Lung (tissue), 11 donors: ENCODE measurements at regions not wholly inside any gene's neighbourhood (a gene's known extent, or its start where the extent isn't known, plus 50 kb on each side); places are given as distances from the start of the nearest gene placed in this dataset.

Source experiments
- ATAC-seq: fragments of 200-7000 bp; cut with Tn5 transposase; one replicate; pipeline ENCODE4 v1.9.1; 2020; ENCODE audit warnings: moderate number of reproducible peaks; ENCODE audit not compliant: insufficient read depth, low FRiP score
- DNase-seq, 3 donors: peaks; one replicate each; pipeline ENCODE4 v3.0.0-alpha.2; 2013 to 2017
- H3K27ac ChIP-seq, 2 donors: one replicate each; pipeline ENCODE4 v1.5.1; 2013; ENCODE audit warnings: mild to moderate bottlenecking in 2 of 2, moderate library complexity in 2 of 2, control low read depth in 1 of 2, inconsistent platforms in 1 of 2, low read depth in 1 of 2, low read length in 1 of 2
- H3K27me3 ChIP-seq, 3 donors: one replicate each; pipeline ENCODE4 v1.5.1; 2013; ENCODE audit warnings: low read length in 2 of 3; ENCODE audit not compliant: control insufficient read depth in 3 of 3, insufficient read depth in 3 of 3
- H3K36me3 ChIP-seq, 4 donors: one replicate each; pipeline ENCODE4 v1.5.1; 2013; ENCODE audit warnings: low read length in 4 of 4, mild to moderate bottlenecking in 1 of 4, moderate library complexity in 1 of 4; ENCODE audit not compliant: control insufficient read depth in 4 of 4, insufficient read depth in 4 of 4
- H3K4me1 ChIP-seq, 5 donors: one replicate each; pipeline ENCODE4 v1.5.1; 2013; ENCODE audit warnings: low read length in 5 of 5, mild to moderate bottlenecking in 2 of 5, moderate library complexity in 1 of 5; ENCODE audit not compliant: control insufficient read depth in 5 of 5, insufficient read depth in 5 of 5
- H3K4me3 ChIP-seq: one replicate; pipeline ENCODE4 v1.5.1; 2013; ENCODE audit warnings: mild to moderate bottlenecking, control low read depth, moderate library complexity
- H3K9ac ChIP-seq, 2 donors: one replicate each; pipeline ENCODE4 v1.5.1; 2013; ENCODE audit warnings: low read length in 2 of 2, control low read depth in 1 of 2; ENCODE audit not compliant: insufficient read depth in 1 of 2
- H3K9me3 ChIP-seq, 4 donors: one replicate each; pipeline ENCODE4 v1.5.1; 2013; ENCODE audit warnings: low read length in 3 of 4, mild to moderate bottlenecking in 1 of 4, moderate library complexity in 1 of 4; ENCODE audit not compliant: control insufficient read depth in 4 of 4, insufficient read depth in 3 of 4
- WGBS, 2 donors: extraction: QIAGEN DNeasy Blood & Tissue Kit; methylation state at CpG; one replicate each; pipeline ENCODE4 v1.1.7; 2013; 5-methylcytosine and 5-hydroxymethylcytosine counted together
- TF ChIP-seq, protein P1 (sequence below): IDR thresholded peaks from 2 replicates; pipeline ENCODE4 v1.5.1; 2012; ENCODE audit warnings: mild to moderate bottlenecking; ENCODE audit errors: control extremely low read depth, extremely low read depth
- donor health status: control.
- donor health status: control.
- donor health status: Bipolar disorder and iron deficiency.
- donor health status: healthy.
- donor health status: DM: yes; HTN: yes; CAD: no.

DNA sequence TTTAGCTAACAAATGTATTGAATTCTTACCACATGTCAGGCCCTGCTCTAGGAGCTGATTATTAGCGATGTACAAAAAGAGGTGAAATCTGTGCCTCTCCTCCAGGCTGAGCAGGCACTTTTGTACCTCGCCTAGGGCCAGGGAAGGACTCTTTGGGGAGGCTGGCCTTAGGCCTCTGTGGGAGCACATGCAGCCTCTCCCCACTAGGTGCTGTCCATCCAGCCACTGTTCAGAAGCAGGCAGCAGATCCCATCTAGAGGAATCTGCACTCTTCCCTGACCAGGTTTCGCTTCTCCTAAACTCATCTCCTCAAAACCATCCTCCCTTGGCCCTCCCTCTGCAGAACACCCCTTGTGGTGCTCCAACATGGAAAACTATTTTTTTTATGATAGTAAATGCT is 51.9 kb upstream of the WT1 start:
- DNase-seq, result no peak
- TF ChIP-seq, protein P1, sequence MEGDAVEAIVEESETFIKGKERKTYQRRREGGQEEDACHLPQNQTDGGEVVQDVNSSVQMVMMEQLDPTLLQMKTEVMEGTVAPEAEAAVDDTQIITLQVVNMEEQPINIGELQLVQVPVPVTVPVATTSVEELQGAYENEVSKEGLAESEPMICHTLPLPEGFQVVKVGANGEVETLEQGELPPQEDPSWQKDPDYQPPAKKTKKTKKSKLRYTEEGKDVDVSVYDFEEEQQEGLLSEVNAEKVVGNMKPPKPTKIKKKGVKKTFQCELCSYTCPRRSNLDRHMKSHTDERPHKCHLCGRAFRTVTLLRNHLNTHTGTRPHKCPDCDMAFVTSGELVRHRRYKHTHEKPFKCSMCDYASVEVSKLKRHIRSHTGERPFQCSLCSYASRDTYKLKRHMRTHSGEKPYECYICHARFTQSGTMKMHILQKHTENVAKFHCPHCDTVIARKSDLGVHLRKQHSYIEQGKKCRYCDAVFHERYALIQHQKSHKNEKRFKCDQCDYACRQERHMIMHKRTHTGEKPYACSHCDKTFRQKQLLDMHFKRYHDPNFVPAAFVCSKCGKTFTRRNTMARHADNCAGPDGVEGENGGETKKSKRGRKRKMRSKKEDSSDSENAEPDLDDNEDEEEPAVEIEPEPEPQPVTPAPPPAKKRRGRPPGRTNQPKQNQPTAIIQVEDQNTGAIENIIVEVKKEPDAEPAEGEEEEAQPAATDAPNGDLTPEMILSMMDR, result no peak
- H3K36me3 ChIP-seq, result no peaks in the 10 kb centered on the region
- no peak overlapping the region for H3K4me3 ChIP-seq
- WGBS, 2 donors, result 87 to 97% methylated on average over 3 of the region's 3 CpGs
- H3K9me3 ChIP-seq, result no peaks in the 10 kb centered on the region
- no peak overlapping the region for H3K9ac ChIP-seq
- H3K27ac ChIP-seq, result no peak overlapping the region
- no peaks in the 10 kb centered on the region for H3K4me1 ChIP-seq
- H3K27me3 ChIP-seq, result peaks cover 0 to 3% (median 0%) of the 10 kb centered on the region in 3 donors
- ATAC-seq, result no peak

DNA sequence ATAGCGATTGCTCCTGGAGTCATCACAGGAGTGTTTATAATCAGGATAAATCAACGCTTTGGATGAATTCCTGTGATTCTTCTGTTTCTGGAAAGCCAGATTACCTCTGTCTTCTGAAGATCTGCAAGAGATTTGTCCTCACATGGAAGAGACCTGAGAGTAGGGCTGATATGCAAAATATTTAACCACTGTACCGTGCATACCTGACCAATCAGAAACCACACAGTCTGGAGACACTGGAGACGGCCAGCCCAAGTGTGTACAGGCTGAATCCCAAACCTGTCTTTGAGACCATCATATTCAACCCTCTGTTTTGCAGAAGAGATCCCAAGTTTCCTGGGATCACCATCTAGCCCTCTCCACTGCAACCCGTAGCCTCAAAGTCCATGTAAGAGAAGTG is 50.4 kb upstream of the WT1 start:
- H3K9ac ChIP-seq, result no peak overlapping the region
- ATAC-seq (no peak), DNase-seq (no peak)
- no peaks in the 10 kb centered on the region for H3K4me1 ChIP-seq
- no peaks in the 10 kb centered on the region for H3K36me3 ChIP-seq
- TF ChIP-seq, protein P1, result no peak
- WGBS, 2 donors, result 69 to 81% methylated on average over 5 of the region's 5 CpGs
- H3K9me3 ChIP-seq, result peaks cover 0 to 4% (median 0%) of the 10 kb centered on the region in 4 donors
- H3K27ac ChIP-seq, result no peak overlapping the region
- H3K4me3 ChIP-seq, result no peak overlapping the region
- peaks cover 0 to 3% (median 0%) of the 10 kb centered on the region in 3 donors for H3K27me3 ChIP-seq
